GM23338 (cell line): ENCODE measurements at regions not wholly inside any gene's neighbourhood (a gene's known extent, or its start where the extent isn't known, plus 50 kb on each side); places are given as distances from the start of the nearest gene placed in this dataset.

Experiments
- ATAC-seq: fragments of 200-7000 bp; cut with Tn5 transposase; 3 replicates; pipeline ENCODE4 v1.9.1; 2020
- DNase-seq: peaks from one replicate; pipeline ENCODE4 v3.0.0-alpha.2; 2015; ENCODE audit warnings: low spot score
- H2AFZ ChIP-seq: fragments of 200-600 bp; sonication (generic); 2 replicates; pipeline ENCODE4 v1.8.0; 2016; ENCODE audit warnings: antibody characterized with exemption, mild to moderate bottlenecking, moderate library complexity
- H3F3A ChIP-seq: fragments of 200-600 bp; sonication (generic); replicated peaks from 2 replicates; pipeline ENCODE4 v1.8.0; 2017; ENCODE audit warnings: antibody characterized with exemption, mixed run types, low read depth
- H3K27ac ChIP-seq: fragments of 200-600 bp; sonication (generic); 2 replicates; pipeline ENCODE4 v1.6.1; 2016; ENCODE audit warnings: low read depth
- H3K27me3 ChIP-seq: fragments of 200-600 bp; sonication (generic); 2 replicates; pipeline ENCODE4 v1.8.0; 2016; ENCODE audit warnings: mild to moderate bottlenecking, mixed run types, moderate library complexity; ENCODE audit not compliant: insufficient read depth
- H3K36me3 ChIP-seq: fragments of 200-600 bp; sonication (generic); 2 replicates; pipeline ENCODE4 v1.8.0; 2016; ENCODE audit warnings: mild to moderate bottlenecking; ENCODE audit not compliant: insufficient read depth
- H3K4me1 ChIP-seq: fragments of 200-600 bp; sonication (generic); 2 replicates; pipeline ENCODE4 v1.8.0; 2016; ENCODE audit warnings: mild to moderate bottlenecking, moderate library complexity; ENCODE audit not compliant: insufficient read depth
- H3K4me2 ChIP-seq: fragments of 200-600 bp; sonication (generic); 2 replicates; pipeline ENCODE4 v1.7.1; 2017; ENCODE audit warnings: mixed run types
- H3K4me3 ChIP-seq: fragments of 200-600 bp; sonication (generic); 2 replicates; pipeline ENCODE4 v1.6.1; 2016; ENCODE audit warnings: mixed run types
- H3K79me2 ChIP-seq: fragments of 200-600 bp; sonication (generic); replicated peaks from 2 replicates; pipeline ENCODE4 v1.8.0; 2017; ENCODE audit warnings: mild to moderate bottlenecking; ENCODE audit not compliant: insufficient read depth
- H3K9me2 ChIP-seq: fragments of 200-600 bp; sonication (generic); 2 replicates; pipeline ENCODE4 v1.8.0; 2017; ENCODE audit not compliant: insufficient read depth
- H4K20me1 ChIP-seq: fragments of 200-600 bp; sonication (generic); replicated peaks from 2 replicates; pipeline ENCODE4 v1.8.0; 2017; ENCODE audit warnings: mild to moderate bottlenecking; ENCODE audit not compliant: insufficient read depth
- H3K27ac Mint-ChIP-seq: 2 replicates; pipeline ENCODE4 v1.8.0; 2020; ENCODE audit warnings: inconsistent platforms, mild to moderate bottlenecking, moderate library complexity, mixed read lengths
- H3K27me3 Mint-ChIP-seq: 3 replicates; pipeline ENCODE4 v1.8.0; 2022; ENCODE audit warnings: low read depth, mild to moderate bottlenecking, moderate library complexity, mixed read lengths, inconsistent platforms; ENCODE audit not compliant: insufficient read depth, poor library complexity
- H3K36me3 Mint-ChIP-seq: 3 replicates; pipeline ENCODE4 v1.8.0; 2021; ENCODE audit warnings: low read depth, mild to moderate bottlenecking, inconsistent platforms, moderate library complexity, mixed read lengths
- H3K4me1 Mint-ChIP-seq: 3 replicates; pipeline ENCODE4 v1.8.0; 2020; ENCODE audit warnings: mild to moderate bottlenecking, inconsistent platforms, mixed read lengths
- H3K4me3 Mint-ChIP-seq: 3 replicates; pipeline ENCODE4 v1.8.0; 2021; ENCODE audit warnings: moderate library complexity, mild to moderate bottlenecking, inconsistent platforms, mixed read lengths
- H3K9me3 Mint-ChIP-seq: 3 replicates; pipeline ENCODE4 v1.8.0; 2020; ENCODE audit warnings: moderate library complexity, mild to moderate bottlenecking, inconsistent platforms, mixed read lengths
- CREB1 ChIP-seq: fragments of 250-450 bp; sonication (Bioruptor Pico); IDR thresholded peaks from 2 replicates; pipeline ENCODE4 v1.5.0; 2020; ENCODE audit warnings: low read depth, mild to moderate bottlenecking, moderate library complexity
- CTCF ChIP-seq, 2 experiments: fragments of 200-600 bp in 1 of 2; sonication (generic) in 1 of 2; conservative IDR thresholded peaks; 2 replicates each; pipeline versions ENCODE4 v1.5.1 to v1.6.1; 2016 to 2017; ENCODE audit warnings: antibody characterized with exemption in 2 of 2, low read depth in 2 of 2, mild to moderate bottlenecking in 2 of 2, moderate library complexity in 1 of 2
- ETS1 ChIP-seq: IDR thresholded peaks from 2 replicates; pipeline ENCODE4 v1.6.1; 2016; ENCODE audit warnings: antibody characterized with exemption
- EZH2 ChIP-seq: fragments of 200-600 bp; sonication (generic); IDR thresholded peaks from one replicate; pipeline ENCODE4 v1.8.0; 2017; ENCODE audit warnings: antibody characterized with exemption, mild to moderate bottlenecking, low read depth; ENCODE audit not compliant: unreplicated experiment
- EZH2phosphoT487 ChIP-seq: fragments of 200-600 bp; sonication (generic); IDR thresholded peaks from one replicate; pipeline ENCODE4 v1.8.1; 2018; ENCODE audit warnings: antibody characterized with exemption; ENCODE audit not compliant: unreplicated experiment
- JUNB ChIP-seq: IDR thresholded peaks from one replicate; pipeline ENCODE4 v1.6.1; 2016; ENCODE audit warnings: antibody characterized with exemption; ENCODE audit not compliant: unreplicated experiment
- NANOG ChIP-seq: IDR thresholded peaks from 2 replicates; pipeline ENCODE4 v1.6.1; 2016; ENCODE audit warnings: antibody characterized with exemption, borderline replicate concordance
- REST ChIP-seq: IDR thresholded peaks from one replicate; pipeline ENCODE4 v1.6.1; 2018; ENCODE audit warnings: antibody characterized with exemption; ENCODE audit not compliant: unreplicated experiment
- STAT1 ChIP-seq: IDR thresholded peaks from one replicate; pipeline ENCODE4 v1.6.1; 2016; ENCODE audit warnings: antibody characterized with exemption; ENCODE audit not compliant: unreplicated experiment
- ZNF114 ChIP-seq: fragments of 250-450 bp; sonication (Bioruptor Pico); IDR thresholded peaks from 2 replicates; pipeline ENCODE4 v1.5.0; 2020; ENCODE audit warnings: mild to moderate bottlenecking, moderate library complexity
- ZNF331 ChIP-seq: fragments of 250-450 bp; sonication (Bioruptor Pico); IDR thresholded peaks from 2 replicates; pipeline ENCODE4 v1.5.0; 2020; ENCODE audit warnings: low read depth, mild to moderate bottlenecking, moderate library complexity
- ZNF462 ChIP-seq: fragments of 250-450 bp; sonication (Bioruptor Pico); IDR thresholded peaks from 2 replicates; pipeline ENCODE4 v1.5.0; 2020; ENCODE audit warnings: mild to moderate bottlenecking, moderate library complexity

GRCh38 chr12:89893972-89894706, 185.5 kb upstream of the ATP2B1 start (continued):
- TF ChIP-seq CTCF (conservative IDR thresholded peaks at IDR 0.05; ENCODE audit: low read depth in 2 of 2) (no peak), JUNB (no peak), EZH2phosphoT487 (no peak), NANOG (no peak), CREB1 (no peak)

GRCh38 chr12:89892436-89892835, 183.8 kb upstream of the ATP2B1 start:
- H3K27ac ChIP-seq, result no peak overlapping the region
- no peaks in the 10 kb centered on the region for H3K4me1 ChIP-seq
- no peaks in the 10 kb centered on the region for H3F3A ChIP-seq
- H2AFZ ChIP-seq, result no peak overlapping the region
- H3K27me3 Mint-ChIP-seq, result no peaks in the 10 kb centered on the region
- H3K9me3 Mint-ChIP-seq, result peaks cover 7% of the 10 kb centered on the region; the same call in 2 of the 3 replicates
- DNase-seq, result no peak
- H3K27me3 ChIP-seq, result no peaks in the 10 kb centered on the region
- H4K20me1 ChIP-seq, result no peaks in the 10 kb centered on the region
- H3K36me3 Mint-ChIP-seq, result peaks cover 4% of the 10 kb centered on the region; the same call in 1 of the 3 replicates
- H3K4me1 Mint-ChIP-seq, result no peaks in the 10 kb centered on the region
- H3K27ac Mint-ChIP-seq, result no peak overlapping the region
- no peaks in the 10 kb centered on the region for H3K79me2 ChIP-seq
- no peaks in the 10 kb centered on the region for H3K36me3 ChIP-seq
- no peak for ATAC-seq
- peaks cover 13% of the 10 kb centered on the region for H3K9me2 ChIP-seq
- no peak overlapping the region for H3K4me3 ChIP-seq
- H3K4me3 Mint-ChIP-seq, result no peak overlapping the region
- H3K4me2 ChIP-seq, result no peak overlapping the region
- TF ChIP-seq STAT1 (no peak), NANOG (no peak), ETS1 (no peak), ZNF331 (CRISPR knock-in tag) (no peak), EZH2phosphoT487 (no peak), REST (no peak), EZH2 (no peak), ZNF462 (CRISPR knock-in tag) (no peak), CREB1 (no peak), ZNF114 (CRISPR knock-in tag) (no peak)
